PC-9 (cell line): ENCODE measurements at regions not wholly inside any gene's neighbourhood (a gene's known extent, or its start where the extent isn't known, plus 50 kb on each side); places are given as distances from the start of the nearest gene placed in this dataset.

Experiments
- EZH2 ChIP-seq: fragments of 200-600 bp; sonication (generic); IDR thresholded peaks from 2 replicates; pipeline ENCODE4 v1.8.0; 2017; ENCODE audit warnings: antibody characterized with exemption, low read depth
- TF ChIP-seq, protein P1 (sequence below): fragments of 200-600 bp; sonication (generic); conservative IDR thresholded peaks from 2 replicates; pipeline ENCODE4 v1.6.1; 2017; ENCODE audit warnings: mixed run types, antibody characterized with exemption, mild to moderate bottlenecking, moderate library complexity

- TF ChIP-seq, protein P1, sequence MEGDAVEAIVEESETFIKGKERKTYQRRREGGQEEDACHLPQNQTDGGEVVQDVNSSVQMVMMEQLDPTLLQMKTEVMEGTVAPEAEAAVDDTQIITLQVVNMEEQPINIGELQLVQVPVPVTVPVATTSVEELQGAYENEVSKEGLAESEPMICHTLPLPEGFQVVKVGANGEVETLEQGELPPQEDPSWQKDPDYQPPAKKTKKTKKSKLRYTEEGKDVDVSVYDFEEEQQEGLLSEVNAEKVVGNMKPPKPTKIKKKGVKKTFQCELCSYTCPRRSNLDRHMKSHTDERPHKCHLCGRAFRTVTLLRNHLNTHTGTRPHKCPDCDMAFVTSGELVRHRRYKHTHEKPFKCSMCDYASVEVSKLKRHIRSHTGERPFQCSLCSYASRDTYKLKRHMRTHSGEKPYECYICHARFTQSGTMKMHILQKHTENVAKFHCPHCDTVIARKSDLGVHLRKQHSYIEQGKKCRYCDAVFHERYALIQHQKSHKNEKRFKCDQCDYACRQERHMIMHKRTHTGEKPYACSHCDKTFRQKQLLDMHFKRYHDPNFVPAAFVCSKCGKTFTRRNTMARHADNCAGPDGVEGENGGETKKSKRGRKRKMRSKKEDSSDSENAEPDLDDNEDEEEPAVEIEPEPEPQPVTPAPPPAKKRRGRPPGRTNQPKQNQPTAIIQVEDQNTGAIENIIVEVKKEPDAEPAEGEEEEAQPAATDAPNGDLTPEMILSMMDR = no peak
- TF ChIP-seq EZH2 = no peak
Measured at GRCh38 chr20:51089272-51089781, 66.4 kb upstream of the KCNG1 start.
